Stimulated activated CD4-positive, alpha-beta T cell treated with anti-CD3 and anti-CD28 coated beads, Interleukin-1b, Interleukin-23, amount 100 ng/mL, for 24 hours (primary cell): ENCODE measurements at regions not wholly inside any gene's neighbourhood (a gene's known extent, or its start where the extent isn't known, plus 50 kb on each side); places are given as distances from the start of the nearest gene placed in this dataset.

Source experiments
- DNase-seq, 4 experiments: peaks; one replicate each; pipeline ENCODE4 v3.0.0-alpha.2; 2020; ENCODE audit warnings: low read depth in 4 of 4, low spot score in 1 of 4

DNA sequence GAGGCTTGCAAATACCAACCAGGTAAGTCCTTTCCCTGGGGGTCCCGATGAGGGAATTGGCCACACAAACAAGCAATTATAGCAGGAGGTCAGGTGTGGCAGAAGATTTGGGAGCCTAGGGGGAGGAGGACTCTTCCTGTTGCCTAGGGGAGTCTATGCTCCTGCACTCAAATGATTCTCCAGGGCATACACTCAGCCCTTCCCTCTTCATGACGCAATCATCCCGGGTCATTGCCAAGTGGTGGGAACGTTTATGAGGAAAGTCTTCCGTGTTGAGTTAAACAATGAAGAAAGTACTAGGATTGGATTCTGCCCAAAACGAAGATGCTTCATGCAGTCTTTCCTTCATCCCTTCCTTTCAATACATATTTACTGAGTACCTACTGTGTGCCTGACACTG is 186.5 kb upstream of the TSHZ2 start:
- DNase-seq: no peak

DNA sequence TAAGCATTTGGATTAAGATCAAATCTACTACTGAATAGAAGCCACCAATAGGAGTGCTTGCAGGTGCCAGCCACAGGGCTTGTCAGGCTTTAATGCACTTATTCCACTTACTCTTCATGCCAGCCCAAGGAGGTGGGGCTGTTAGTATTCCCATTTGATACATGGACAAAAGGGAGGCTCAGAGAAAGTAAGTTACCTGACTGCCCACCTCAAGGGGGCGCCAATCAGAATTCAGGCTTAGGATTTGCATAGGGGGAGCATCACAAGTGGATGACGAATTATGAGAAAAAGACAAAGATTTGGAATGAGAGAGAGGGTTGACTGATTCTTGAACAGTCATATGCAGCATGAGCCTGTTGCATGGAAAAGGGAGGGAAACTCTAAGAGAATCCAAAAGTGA is 188.4 kb upstream of the TSHZ2 start:
- peak in 3 of 4 experiments; percentile 2 to 14 (median 4) for DNase-seq

DNA sequence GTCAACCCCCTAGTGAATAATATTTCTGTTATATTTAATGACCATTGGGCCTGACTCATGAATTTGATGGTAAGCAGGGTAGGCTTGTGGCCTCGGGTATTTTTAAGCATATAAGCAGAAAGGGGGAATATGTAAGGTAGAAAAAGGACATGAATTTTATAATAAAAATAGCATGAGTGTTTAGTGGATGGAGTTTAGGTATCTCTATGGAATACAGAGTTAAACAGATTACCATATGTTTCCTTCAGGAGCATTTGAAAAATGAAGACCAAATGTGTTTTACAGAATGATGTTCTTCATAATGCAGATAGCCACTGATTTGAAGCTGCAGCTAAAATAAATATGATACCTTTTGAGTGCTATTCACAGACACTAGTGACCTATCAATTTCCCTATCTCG is 191.7 kb upstream of the TSHZ2 start:
- DNase-seq: no peak

DNA sequence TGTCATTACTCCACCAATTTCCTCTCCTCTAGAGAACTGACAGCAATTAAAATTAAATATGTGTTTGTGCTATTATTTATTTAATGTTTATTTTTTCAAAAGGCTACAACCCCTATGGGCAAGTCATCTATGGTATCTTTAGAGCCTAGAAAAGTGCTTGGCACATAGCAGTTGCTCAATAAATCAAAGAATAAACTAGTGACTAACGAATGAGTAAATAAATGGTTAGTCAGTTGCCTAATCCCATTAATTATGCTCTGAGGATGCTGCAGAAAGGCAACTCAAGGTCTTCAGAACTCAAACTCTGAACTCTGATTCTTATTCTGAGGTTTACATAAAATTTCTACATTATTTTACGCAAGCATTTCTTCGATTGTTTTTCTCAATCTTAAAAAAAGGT is 193.0 kb upstream of the TSHZ2 start:
- no peak for DNase-seq

DNA sequence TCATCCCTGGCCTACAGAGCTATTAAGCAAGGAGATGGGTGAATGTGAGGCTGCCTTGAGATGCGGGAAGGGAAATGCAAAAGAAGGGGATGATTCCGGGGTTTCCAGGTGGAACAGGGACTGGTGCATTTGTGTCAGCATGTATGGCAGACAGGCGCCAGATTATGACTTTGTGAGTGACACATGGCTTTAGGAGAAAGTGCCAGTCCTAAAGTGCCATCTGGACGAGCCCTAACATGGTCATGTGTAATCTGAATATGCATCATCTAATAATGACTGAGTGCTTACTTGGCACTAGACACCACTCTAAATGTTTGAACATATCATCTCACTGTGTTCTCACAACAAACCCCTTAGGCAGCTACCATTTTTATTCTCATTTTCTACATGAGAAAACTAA is 195.0 kb upstream of the TSHZ2 start:
- no peak for DNase-seq

DNA sequence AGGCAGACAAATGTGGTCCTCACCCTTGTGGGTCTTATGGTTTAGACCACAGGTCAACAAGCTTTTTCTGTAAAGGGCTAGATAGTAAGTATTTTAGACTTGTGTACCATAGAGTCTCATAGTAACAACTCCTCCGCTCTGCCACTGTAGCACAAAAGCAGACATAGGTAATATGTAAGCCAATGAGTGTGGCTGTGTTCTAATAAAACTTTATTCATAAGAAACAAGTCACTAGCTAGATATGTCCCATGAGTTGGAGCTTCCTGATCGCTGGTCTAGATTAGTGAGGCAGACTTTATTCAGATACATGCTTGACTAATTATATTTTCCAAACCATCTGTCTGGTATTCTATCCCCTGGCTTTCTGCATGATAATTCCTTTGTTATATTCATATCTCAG is 196.4 kb upstream of the TSHZ2 start:
- no peak for DNase-seq

DNA sequence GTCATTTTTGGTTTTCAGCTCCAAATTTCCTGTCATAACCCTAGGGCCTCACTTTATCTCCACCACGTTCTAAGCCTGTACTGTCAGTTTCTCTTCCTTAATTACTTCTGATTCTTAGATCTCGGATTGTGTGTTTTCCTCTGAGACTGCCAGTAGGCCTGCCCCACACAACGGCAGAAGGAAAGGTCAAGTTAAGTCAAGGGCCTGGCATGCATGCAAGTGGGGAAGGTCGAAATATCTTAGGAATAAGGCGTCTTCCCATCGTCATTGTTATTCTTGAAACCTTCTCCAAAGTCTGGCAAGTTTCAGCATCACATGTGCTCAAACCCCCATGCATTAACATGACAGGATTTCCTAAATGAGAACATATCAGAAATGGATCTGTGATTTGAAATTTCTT is 203.5 kb upstream of the TSHZ2 start:
- DNase-seq: no peak

DNA sequence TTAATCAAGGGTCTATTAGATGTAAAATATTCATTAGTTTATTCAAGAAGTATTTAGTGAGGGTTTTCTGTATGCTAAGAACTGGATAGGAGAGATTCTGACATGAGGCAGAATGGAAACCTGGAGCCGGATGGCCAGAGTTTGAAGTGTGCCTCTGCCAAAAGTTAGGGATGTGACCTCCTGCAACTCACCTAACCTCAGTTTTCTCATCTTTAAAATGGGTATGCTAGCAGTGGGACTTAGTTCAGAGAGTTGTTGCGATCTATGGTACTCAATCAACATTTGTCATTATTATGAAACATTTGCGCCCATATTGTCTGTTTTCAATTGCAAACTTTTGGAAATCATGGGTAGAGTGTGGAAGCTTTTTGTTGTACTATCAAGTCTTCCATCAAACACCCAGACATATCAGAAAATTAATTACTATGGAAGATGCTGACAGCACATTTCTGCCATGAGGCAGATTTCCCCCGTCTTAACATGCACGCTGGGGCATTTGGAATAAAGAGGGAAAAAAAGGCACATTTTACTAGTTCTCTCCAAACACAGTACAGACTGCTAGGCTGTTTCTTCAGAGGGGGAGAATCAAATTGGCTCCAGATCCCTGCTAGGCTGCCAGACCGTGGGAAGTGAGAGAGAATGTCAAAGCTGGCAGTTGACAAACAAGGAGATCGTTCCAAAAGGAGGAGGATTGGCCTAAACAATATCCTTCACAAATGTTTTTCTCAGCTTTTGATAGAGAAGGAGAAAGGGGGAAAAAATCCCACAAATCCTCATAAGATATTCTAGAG is 205.3 kb upstream of the TSHZ2 start:
- no peak for DNase-seq

DNA sequence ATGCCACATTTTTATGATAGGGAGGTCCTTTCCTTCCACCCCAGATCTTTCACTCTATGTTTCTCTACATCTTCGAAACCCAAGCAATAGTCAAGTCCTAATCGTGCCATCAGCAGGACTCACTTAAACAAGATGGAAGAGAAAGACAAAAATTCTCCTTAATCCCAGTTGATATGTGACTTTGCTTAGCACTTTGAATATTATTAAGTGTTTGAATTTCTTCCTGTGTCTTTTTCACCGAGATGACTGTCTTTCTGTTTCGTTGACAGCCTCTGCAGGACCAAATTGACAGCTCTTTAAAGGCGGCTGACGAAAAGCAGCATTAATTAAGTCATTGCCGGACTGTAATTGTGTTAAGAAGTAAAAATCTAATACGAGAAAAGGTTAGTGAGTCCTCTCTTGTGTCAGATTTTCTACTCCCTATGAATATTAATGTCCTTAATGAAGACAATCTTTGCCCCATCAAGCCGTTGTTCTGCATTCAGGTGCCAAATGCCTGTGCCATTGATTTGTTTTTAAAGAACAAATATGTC is 208.8 kb upstream of the TSHZ2 start:
- DNase-seq: no peak

DNA sequence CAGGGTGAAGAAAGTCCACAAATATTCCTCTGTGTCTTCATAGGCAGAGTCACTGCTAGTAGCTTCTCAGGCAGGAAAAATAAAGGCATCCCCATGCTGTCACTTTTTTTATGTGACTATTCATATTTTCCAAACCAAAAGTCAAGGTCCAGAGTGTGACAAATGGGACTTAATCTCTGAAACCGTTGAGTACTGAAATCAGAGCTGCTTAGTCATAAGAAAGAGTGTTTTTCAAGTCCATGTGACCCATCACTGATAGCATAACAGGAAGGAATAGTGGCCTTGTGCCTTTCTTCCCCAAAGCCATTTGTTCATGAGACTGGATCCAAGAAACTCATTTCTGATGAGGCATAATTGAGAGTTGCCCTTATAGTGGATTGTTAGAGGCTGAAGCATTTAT is 210.3 kb upstream of the TSHZ2 start:
- no peak for DNase-seq

DNA sequence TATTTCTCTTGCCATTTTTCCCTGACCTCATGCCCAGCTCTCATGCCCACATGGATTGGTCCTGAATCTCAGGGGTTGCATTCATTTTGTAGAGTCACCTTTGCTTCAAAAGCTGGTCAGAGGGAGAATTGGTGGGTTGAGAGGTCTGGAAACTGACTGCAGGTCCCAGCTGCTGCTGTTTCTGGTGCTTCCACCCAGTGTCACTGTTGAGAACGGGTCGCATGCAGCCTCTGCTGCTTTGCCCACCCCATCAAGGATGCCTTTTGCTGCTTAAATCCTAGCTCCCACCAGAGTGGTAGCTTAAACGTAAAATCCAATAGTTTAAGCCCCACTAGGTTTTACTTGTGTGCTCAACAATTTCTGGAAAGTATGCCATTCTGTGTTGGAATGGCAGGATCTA is 211.4 kb upstream of the TSHZ2 start:
- no peak for DNase-seq

DNA sequence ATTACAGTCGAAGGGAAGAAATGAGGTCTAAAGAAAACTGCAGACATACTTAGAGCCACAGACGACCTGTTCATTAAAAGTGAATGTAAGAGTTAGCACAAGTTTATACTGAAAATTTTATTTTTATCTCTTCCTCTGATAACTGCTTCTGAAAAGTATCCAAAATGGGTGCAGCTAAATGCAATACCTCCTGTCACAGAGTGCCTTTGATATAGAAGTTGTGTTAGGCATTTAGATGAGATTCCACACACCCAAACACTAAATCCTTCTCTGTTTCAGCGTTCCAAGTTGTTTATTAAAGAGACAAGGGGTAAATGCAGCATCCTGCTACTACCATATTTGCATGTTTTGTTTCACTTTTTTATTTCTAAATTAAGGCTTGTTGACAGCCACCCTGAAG is 214.7 kb upstream of the TSHZ2 start:
- DNase-seq: no peak

DNA sequence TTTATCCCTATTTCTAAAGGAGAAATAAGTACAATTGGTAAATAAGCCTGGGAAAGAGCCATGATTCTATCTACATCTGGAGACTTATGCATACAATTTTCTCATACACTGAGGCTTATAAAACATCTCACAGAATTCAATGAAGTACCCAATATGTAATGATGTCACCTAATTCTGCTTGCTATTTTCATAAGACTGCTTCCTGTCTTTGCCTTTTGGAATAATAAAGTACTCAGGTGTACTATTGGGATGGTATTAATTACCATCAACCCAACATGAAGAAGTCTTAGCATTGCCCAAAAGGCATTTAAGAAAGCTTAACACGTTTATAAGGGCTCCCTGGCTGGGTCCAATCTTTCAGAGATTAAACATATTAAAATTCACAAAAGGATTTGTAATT is 216.4 kb upstream of the TSHZ2 start:
- DNase-seq: no peak

DNA sequence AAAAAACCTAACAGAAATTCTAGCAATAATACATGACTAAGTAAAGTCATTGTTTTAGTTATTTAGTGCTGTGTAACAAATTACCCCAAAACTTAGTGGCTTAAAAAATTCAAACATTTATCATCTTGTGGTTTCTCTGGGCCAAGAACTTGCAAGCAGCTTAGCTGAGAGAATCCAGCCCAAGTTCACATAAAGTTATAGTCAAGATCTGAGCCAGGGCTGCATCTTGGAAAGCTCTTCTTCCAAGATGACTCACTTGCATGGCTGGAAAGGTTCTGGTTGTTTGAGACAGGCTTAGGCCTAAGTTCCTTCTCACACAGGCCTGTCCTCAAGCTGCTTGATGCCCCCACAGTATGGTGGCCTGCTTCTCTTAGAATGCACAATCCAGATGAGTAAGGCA is 217.8 kb upstream of the TSHZ2 start:
- DNase-seq: no peak

DNA sequence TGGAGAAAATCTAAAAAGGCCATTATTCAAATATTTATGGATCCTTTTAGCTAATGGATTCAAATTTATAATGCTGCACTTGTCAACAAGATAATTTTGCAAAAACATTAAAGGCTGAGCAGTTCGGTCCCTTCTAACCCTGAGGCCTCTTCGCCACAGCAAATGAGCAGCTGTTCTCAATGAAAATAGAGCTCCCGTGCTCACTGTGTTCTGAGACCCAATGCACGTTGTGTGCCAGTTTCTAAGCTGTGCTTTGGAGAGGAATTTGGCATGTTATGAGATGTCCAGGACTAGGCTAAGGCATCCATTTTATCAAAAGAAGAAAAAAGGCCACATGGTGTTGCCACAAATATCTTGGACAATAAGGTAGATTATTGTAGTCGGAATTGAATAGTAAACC is 220.1 kb upstream of the TSHZ2 start:
- DNase-seq: no peak

DNA sequence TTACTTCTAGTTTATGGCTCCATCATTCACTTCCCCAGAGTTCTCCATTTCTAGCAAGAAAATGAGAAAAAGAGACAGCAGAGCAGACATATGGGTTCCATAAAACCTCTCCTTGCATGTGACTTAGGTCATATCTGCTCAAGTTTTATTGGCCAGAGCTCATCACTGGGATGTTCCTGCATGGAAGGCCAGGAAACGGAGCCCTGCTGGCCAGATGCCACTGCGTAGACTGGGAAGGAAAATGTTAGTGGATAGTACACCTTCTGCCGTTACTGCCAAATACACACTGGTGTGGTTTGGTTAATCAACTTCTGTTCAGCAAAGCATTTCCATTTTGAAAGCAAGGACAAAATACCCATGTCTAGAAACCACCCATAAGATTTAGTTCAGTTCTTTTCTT is 220.6 kb upstream of the TSHZ2 start:
- DNase-seq: no peak

DNA sequence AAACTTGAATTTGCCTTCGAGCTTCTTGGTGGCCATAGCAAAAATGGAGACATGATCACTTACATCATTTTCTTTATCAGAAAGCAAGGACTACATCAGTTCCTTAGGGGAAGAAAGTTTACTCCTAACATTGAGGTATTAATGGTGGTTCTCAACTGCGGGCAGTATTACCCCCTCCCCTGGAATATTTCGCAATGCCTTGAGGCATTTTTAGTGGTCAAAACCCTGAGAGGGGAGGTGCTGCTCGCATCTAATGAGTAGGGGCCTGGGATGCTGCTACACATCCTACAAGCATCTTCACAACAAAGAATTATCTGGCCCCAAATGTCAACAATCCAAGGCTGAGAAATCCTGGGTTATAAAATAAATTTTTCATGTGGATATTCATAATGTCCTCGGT is 222.2 kb upstream of the TSHZ2 start:
- DNase-seq: no peak

DNA sequence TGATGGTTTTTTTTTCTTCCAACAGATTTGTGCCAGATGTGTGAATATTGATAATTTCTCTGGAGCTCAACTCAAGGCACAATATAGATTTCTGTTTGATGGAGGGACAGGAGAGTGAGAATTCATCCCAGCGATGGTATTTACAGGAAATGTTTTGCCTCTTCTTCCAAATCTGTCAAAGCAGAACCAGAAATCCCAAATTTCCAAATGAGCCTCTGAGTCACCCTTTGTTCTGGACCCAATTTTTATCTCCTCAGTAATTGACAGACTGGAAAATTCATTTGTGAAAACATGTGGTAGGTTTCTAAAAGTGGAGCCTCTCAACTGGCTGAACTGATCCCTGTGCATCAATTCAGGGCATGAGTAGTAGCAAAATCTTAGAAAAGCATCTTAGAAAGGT is 223.2 kb upstream of the TSHZ2 start:
- no peak for DNase-seq

DNA sequence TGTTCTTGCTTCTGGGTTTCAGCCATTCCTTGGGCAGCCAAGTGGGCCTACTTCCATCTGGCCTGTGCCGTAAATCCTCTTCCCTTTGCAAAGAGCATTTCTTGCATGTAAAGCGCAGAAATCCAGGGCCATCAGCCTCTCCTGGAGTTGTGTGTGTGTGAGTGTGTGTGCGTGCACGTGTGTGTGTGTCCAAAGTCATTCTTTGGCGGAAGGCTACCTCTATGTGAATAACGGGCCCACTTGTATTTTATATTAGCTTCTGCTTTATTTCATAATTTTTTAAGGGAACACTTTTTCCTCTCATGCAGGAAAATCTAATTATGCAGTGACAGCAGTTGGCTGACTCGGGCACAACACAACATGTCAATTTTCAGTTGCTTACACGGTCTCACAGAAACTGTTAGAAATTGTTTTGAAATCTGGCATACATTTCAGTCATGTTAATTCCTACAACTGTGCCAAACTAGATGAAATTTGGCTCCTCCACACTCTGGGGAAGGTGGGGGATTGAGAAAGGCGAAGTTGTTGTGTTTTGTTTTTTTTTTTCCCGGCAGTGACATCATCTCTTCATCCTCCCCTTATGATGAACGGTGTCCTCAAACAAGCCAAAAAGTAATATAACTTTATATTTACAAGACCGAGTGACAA is 223.7 kb upstream of the TSHZ2 start:
- DNase-seq: no peak

DNA sequence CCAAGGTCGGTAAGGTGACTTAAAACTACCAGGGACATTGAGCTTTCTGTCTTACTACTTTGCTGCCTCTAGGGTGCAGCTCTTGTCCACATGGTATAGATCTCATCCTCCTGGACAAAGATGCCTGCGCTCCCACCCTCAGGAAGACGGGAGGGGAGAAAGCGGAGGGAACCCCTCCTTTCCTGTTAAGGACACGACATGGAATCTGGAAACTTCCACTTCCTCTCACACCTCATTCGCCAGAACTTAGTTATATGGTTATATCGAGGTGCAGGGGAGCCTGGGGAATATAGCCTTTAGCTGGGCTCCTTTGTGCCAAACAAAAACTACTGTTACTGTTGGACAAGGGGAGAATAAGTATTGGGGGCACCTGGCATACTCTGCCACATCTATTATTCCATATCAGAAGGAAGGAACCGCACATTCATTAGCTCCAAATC is 224.3 kb upstream of the TSHZ2 start:
- no peak for DNase-seq

DNA sequence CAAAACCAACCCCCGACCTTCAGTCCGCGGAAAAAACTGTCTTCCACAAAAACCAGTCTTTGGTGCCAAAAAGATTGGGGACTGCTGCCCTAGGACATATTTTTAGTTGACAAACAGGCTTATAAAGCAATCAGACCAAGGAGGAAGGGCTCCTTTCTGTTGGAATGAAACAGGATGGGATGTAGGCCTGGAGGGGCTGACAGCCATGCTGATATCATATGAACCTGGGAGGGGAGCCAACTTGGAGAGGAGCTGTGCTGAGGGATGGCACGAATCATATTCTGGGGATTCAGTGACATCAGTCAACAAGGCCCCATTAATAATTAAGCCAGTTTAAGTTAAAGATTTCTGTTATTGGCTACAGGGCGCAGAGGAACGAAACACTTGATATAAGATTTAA is 225.4 kb upstream of the TSHZ2 start:
- no peak for DNase-seq

DNA sequence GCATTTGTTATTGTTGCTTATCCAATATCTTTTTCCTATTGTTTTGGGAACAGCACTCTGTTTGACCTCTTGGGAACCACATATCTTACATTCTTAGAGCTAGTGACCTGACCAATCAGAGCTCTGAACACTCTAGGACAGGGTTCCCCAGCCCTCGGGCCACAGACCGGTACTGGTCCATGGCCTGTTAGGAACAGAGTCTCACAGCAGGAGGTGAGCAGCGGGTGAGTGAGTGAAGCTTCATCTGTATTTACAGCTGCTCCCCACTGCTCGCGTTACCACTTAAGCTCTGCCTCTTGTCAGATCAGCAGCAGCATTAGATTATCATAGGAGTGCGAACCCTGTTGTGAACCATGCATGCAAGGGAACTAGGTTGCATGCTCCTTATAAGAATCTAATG is 226.0 kb upstream of the TSHZ2 start:
- DNase-seq: no peak

DNA sequence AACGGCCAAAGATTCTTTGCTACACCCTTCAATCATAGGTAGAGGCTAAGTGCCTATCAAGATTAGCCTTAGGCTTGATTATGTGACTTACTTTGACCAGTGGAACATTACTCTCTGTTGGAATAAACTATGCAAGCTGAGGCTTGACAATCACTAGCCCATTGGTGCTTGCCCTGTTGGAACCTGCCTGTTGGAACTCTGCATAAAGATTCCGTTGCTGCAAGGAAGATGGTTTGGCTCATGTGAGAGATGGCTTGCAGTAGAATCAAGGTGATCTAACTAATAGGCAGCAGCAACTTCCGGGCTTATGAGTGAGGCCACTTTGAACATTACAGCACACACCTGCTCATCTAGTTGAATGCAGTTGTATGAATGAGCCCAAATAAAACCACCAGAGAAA is 227.7 kb upstream of the TSHZ2 start:
- no peak for DNase-seq
